Body of pancreas (tissue), 4 donors: ENCODE measurements at regions not wholly inside any gene's neighbourhood (a gene's known extent, or its start where the extent isn't known, plus 50 kb on each side); places are given as distances from the start of the nearest gene placed in this dataset.

ENCODE experiments used
- POLR2A ChIP-seq, 3 donors: fragments of 450-650 bp; IDR thresholded peaks; one replicate each; pipeline ENCODE4 v1.6.1; 2016; ENCODE audit warnings: antibody characterized with exemption in 3 of 3, mild to moderate bottlenecking in 2 of 3
- TF ChIP-seq, protein P1 (sequence below), 7 experiments: fragments of 450-650 bp in 4 of 7; fragments of 200-600 bp in 3 of 7; sonication (generic) in 3 of 7; IDR thresholded peaks; one replicate each; pipeline ENCODE4 v1.5.1; 2016 to 2019; ENCODE audit warnings: antibody characterized with exemption in 7 of 7

DNA sequence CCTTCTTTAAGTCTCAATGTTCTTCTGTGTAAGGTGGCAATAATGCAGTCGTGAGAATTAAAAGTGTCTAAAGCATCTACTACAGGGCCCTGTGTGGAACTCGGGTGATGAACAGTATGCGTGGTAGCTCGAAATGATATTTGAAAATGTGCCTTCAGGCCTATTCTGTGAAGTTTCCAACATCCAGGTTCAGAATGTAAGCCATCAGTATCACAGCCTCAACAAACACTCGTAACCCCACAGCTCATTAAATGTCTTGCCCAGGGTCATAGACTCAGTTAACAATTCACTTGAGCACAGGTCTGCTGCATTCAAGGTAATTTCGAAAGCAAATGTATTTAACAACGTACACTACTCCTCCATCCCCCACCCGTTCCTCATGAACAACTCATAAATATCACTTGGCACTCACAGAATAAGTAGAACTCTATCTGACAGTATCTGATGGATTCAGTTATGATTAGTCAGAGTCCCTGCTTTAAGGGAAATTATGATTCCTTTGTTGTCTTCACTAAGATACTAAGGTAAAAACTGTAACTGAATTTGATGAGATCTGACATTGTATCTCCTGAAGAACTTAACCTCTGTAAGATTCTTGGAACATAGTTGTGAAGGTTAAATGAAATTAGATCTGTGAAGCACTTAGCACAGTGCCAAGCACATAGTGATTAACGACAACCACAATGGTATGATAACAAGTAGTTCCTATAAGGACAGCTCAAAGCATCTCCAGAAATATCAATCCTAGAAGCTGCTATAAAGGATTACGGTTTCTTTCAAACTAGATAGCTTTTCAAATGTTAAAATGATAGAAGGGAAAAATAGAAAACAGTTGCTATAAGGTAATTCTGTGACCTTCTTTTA lies 642.3 kb downstream of the TBL1XR1 start:
- TF ChIP-seq POLR2A (IDR thresholded peaks at IDR 0.05): no peak
- TF ChIP-seq, protein P1, sequence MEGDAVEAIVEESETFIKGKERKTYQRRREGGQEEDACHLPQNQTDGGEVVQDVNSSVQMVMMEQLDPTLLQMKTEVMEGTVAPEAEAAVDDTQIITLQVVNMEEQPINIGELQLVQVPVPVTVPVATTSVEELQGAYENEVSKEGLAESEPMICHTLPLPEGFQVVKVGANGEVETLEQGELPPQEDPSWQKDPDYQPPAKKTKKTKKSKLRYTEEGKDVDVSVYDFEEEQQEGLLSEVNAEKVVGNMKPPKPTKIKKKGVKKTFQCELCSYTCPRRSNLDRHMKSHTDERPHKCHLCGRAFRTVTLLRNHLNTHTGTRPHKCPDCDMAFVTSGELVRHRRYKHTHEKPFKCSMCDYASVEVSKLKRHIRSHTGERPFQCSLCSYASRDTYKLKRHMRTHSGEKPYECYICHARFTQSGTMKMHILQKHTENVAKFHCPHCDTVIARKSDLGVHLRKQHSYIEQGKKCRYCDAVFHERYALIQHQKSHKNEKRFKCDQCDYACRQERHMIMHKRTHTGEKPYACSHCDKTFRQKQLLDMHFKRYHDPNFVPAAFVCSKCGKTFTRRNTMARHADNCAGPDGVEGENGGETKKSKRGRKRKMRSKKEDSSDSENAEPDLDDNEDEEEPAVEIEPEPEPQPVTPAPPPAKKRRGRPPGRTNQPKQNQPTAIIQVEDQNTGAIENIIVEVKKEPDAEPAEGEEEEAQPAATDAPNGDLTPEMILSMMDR (IDR thresholded peaks at IDR 0.05): no peak
